PC-3 (cell line): ENCODE measurements at regions not wholly inside any gene's neighbourhood (a gene's known extent, or its start where the extent isn't known, plus 50 kb on each side); places are given as distances from the start of the nearest gene placed in this dataset.

Source experiments
- ATAC-seq: fragments of 200-7000 bp; cut with Tn5 transposase; 2 replicates; pipeline ENCODE4 v1.9.1; 2020; ENCODE audit warnings: mild to moderate bottlenecking, moderate library complexity
- BruUV-seq: library from RNA; stranded (reverse); fragments of 400-500 nt; replicated peaks from 2 replicates; lab custom pipeline; 2021; lab: Mats Ljungman, UMichigan
- CTCF ChIA-PET: fragments of 300-600 bp; sonication (Branson Sonifier 250); formaldehyde crosslinking; loops from one replicate; lab custom pipeline; 2022; ENCODE audit warnings: antibody characterized with exemption; lab: Charles Lee
- POLR2A ChIA-PET: fragments of 300-600 bp; sonication (Branson Sonifier 250); formaldehyde crosslinking; loops from one replicate; lab custom pipeline; 2022; ENCODE audit warnings: antibody characterized with exemption; ENCODE audit not compliant: unreplicated experiment; lab: Charles Lee
- DNase-seq: peaks from one replicate; pipeline ENCODE4 v3.0.0-alpha.2; 2015
- H2AFZ ChIP-seq: fragments of 300-600 bp; sonication (generic); 2 replicates; pipeline ENCODE4 v1.6.0; 2016; ENCODE audit warnings: antibody characterized with exemption, low read length
- H3F3A ChIP-seq: fragments of 300-600 bp; sonication (generic); one replicate; pipeline ENCODE4 v1.6.0; 2017; ENCODE audit warnings: antibody characterized with exemption, low read length, control low read depth, mild to moderate bottlenecking; ENCODE audit not compliant: unreplicated experiment
- H3K27ac ChIP-seq: fragments of 300-600 bp; sonication (generic); 2 replicates; pipeline ENCODE4 v1.5.1; 2016; ENCODE audit warnings: mild to moderate bottlenecking, low read length
- H3K27me3 ChIP-seq: fragments of 300-600 bp; sonication (generic); 2 replicates; pipeline ENCODE4 v1.6.1; 2016; ENCODE audit warnings: low read length, mixed read lengths
- H3K36me3 ChIP-seq: fragments of 300-600 bp; sonication (generic); 2 replicates; pipeline ENCODE4 v1.6.1; 2016; ENCODE audit warnings: low read depth, mixed run types, low read length, mixed read lengths
- H3K4me1 ChIP-seq: fragments of 300-600 bp; sonication (generic); 2 replicates; pipeline ENCODE4 v1.5.1; 2016; ENCODE audit warnings: low read length; ENCODE audit not compliant: insufficient read depth
- H3K4me2 ChIP-seq: fragments of 300-600 bp; sonication (generic); 2 replicates; pipeline ENCODE4 v1.6.0; 2016; ENCODE audit warnings: low read length
- H3K4me3 ChIP-seq: fragments of 300-600 bp; sonication (generic); 2 replicates; pipeline ENCODE4 v1.5.1; 2016; ENCODE audit warnings: mild to moderate bottlenecking, low read length, mixed read lengths
- H3K79me2 ChIP-seq: fragments of 300-600 bp; sonication (generic); 2 replicates; pipeline ENCODE4 v1.6.1; 2017; ENCODE audit warnings: low read length, mixed read lengths
- H3K9ac ChIP-seq: fragments of 300-600 bp; sonication (generic); 2 replicates; pipeline ENCODE4 v1.6.0; 2016; ENCODE audit warnings: mild to moderate bottlenecking, low read length
- H3K9me2 ChIP-seq: fragments of 300-600 bp; sonication (generic); replicated peaks from 2 replicates; pipeline ENCODE4 v1.6.1; 2016; ENCODE audit warnings: mixed run types, low read length, mixed read lengths
- H3K9me3 ChIP-seq: fragments of 300-600 bp; sonication (generic); 2 replicates; pipeline ENCODE4 v1.6.1; 2016; ENCODE audit warnings: low read length, mixed read lengths
- H4K20me1 ChIP-seq: fragments of 300-600 bp; sonication (generic); 2 replicates; pipeline ENCODE4 v1.6.1; 2016; ENCODE audit warnings: low read length, mixed read lengths
- EZH2 ChIP-seq: fragments of 300-600 bp; sonication (generic); IDR thresholded peaks from one replicate; pipeline ENCODE4 v1.6.1; 2017; ENCODE audit warnings: antibody characterized with exemption, mild to moderate bottlenecking, low read length; ENCODE audit not compliant: unreplicated experiment
- EZH2phosphoT487 ChIP-seq: fragments of 300-600 bp; sonication (generic); IDR thresholded peaks from 2 replicates; pipeline ENCODE4 v1.6.1; 2018; ENCODE audit warnings: mild to moderate bottlenecking, antibody characterized with exemption, low read length, borderline replicate concordance
- intact Hi-C: fragments of 100-400 bp; cut with micrococcal nuclease; formaldehyde crosslinking; loops from 2 replicates; pipeline ENCODE4 v1.9.0; 2023
- TF ChIP-seq, protein P1 (sequence below): fragments of 300-600 bp; sonication (generic); conservative IDR thresholded peaks from 2 replicates; pipeline ENCODE4 v1.5.1; 2017; ENCODE audit warnings: antibody characterized with exemption, low read depth, mild to moderate bottlenecking, low read length

DNA sequence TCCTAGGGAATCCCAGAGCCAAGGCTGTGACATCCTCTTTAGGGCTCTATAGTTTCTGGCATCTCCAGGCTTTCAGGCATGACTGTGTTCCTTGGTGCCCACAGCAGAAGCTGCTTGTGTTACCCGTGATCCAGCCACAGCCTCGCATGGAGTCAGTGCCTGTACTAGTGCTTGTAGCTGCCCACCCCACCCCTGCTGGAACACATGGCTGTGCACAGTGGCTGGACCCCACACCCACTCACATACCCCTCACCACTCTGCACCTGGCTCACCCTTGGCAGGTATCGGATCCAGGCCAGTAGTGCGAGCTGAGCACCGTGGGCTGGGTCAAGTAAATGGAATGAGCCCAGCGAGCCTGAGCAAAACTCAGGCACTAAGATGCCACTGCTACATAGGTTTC lies 934.7 kb upstream of the PRMT6 start:
- H3K79me2 ChIP-seq = no peaks in the 10 kb centered on the region
- H3K9ac ChIP-seq = no peak overlapping the region
- H3K4me2 ChIP-seq = no peak overlapping the region
- DNase-seq (no peak), ATAC-seq (no peak)
- no peak overlapping the region for H3K27ac ChIP-seq
- ChIA-PET CTCF (no interaction called here), POLR2A (no interaction called here)
- H3K4me1 ChIP-seq = no peaks in the 10 kb centered on the region
- no peaks in the 10 kb centered on the region for H3K9me3 ChIP-seq
- H3K4me3 ChIP-seq = no peak overlapping the region
- intact Hi-C loops = no loop called here
- no peaks in the 10 kb centered on the region for H4K20me1 ChIP-seq
- H2AFZ ChIP-seq = no peak overlapping the region
- no peaks in the 10 kb centered on the region for H3K27me3 ChIP-seq
- no peaks in the 10 kb centered on the region for H3K36me3 ChIP-seq
- BruUV-seq = no TSS peak
- TF ChIP-seq, protein P1, sequence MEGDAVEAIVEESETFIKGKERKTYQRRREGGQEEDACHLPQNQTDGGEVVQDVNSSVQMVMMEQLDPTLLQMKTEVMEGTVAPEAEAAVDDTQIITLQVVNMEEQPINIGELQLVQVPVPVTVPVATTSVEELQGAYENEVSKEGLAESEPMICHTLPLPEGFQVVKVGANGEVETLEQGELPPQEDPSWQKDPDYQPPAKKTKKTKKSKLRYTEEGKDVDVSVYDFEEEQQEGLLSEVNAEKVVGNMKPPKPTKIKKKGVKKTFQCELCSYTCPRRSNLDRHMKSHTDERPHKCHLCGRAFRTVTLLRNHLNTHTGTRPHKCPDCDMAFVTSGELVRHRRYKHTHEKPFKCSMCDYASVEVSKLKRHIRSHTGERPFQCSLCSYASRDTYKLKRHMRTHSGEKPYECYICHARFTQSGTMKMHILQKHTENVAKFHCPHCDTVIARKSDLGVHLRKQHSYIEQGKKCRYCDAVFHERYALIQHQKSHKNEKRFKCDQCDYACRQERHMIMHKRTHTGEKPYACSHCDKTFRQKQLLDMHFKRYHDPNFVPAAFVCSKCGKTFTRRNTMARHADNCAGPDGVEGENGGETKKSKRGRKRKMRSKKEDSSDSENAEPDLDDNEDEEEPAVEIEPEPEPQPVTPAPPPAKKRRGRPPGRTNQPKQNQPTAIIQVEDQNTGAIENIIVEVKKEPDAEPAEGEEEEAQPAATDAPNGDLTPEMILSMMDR = no peak
- TF ChIP-seq EZH2phosphoT487 = no peak
- no peak for TF ChIP-seq EZH2
- H3K9me2 ChIP-seq = no peaks in the 10 kb centered on the region
- no peaks in the 10 kb centered on the region for H3F3A ChIP-seq

DNA sequence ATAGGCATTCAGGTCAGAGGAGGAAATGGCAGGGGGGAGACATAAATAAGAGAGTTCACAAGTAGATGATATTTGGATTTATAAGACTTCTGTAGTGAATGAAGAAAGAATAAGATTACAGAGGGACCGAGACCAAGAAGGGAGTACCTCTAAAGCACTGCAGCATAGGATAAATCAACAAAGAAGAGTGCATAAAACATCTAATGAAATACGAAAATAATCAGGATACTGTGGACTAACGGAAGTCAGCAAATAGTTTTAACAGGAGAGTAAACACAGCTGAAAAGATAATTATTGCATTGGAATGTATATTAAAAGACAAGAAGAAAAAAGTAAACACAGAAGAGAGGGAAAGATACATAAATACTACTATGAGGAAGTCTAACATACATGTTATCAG lies 921.9 kb upstream of the PRMT6 start:
- no TSS peak for BruUV-seq
- Histone ChIP-seq H3K9ac (no peak overlapping the region), H3K4me2 (no peak overlapping the region), H3K9me2 (no peaks in the 10 kb centered on the region), H3K79me2 (no peaks in the 10 kb centered on the region), H3K27me3 (no peaks in the 10 kb centered on the region), H3K36me3 (no peaks in the 10 kb centered on the region), H3K9me3 (no peaks in the 10 kb centered on the region), H3K4me3 (no peak overlapping the region), H2AFZ (no peak overlapping the region), H3F3A (no peaks in the 10 kb centered on the region), H4K20me1 (no peaks in the 10 kb centered on the region), H3K4me1 (0 out of 2 replicates have a peak, but pooled peaks cover 2% of the 10 kb centered on the region), H3K27ac (no peak overlapping the region)
- ChIA-PET CTCF (no interaction called here), POLR2A (no interaction called here)
- TF ChIP-seq EZH2phosphoT487 = no peak
- TF ChIP-seq, protein P1 = no peak
- TF ChIP-seq EZH2 = no peak
- DNase-seq = peak; percentile 23
- ATAC-seq = peak; percentile 96
- intact Hi-C loops = loop anchor here (10.0 kb wide), 1 partner anchor 480 kb away; no protein-coding TSS in a partner anchor

GRCh38 chr1:106173101-106173500 lies 883.4 kb upstream of the PRMT6 start:
- TF ChIP-seq, protein P1 = no peak
- TF ChIP-seq EZH2phosphoT487 = no peak
- TF ChIP-seq EZH2 = no peak
- H3K9me3 ChIP-seq = no peaks in the 10 kb centered on the region
- H3K27me3 ChIP-seq = no peaks in the 10 kb centered on the region
- no peak overlapping the region for H2AFZ ChIP-seq
- no TSS peak for BruUV-seq
- POLR2A ChIA-PET = no interaction called here
- ATAC-seq (no peak), DNase-seq (no peak)
- no peak overlapping the region for H3K27ac ChIP-seq
- CTCF ChIA-PET = no interaction called here
- H3K79me2 ChIP-seq = no peaks in the 10 kb centered on the region
- intact Hi-C loops = no loop called here
- no peak overlapping the region for H3K4me3 ChIP-seq
- no peak overlapping the region for H3K9ac ChIP-seq
- no peaks in the 10 kb centered on the region for H3K36me3 ChIP-seq
- H3F3A ChIP-seq = no peaks in the 10 kb centered on the region
- H3K9me2 ChIP-seq = no peaks in the 10 kb centered on the region
- no peaks in the 10 kb centered on the region for H4K20me1 ChIP-seq
- no peak overlapping the region for H3K4me2 ChIP-seq
- no peaks in the 10 kb centered on the region for H3K4me1 ChIP-seq
